HFF-Myc (cell line): ENCODE measurements at regions not wholly inside any gene's neighbourhood (a gene's known extent, or its start where the extent isn't known, plus 50 kb on each side); places are given as distances from the start of the nearest gene placed in this dataset.

Experiments
- DNase-seq: peaks from one replicate; pipeline ENCODE4 v3.0.0-alpha.2; 2011; ENCODE audit warnings: low read depth; ENCODE audit errors: extremely low read depth
- H3K4me3 ChIP-seq: replicated peaks from 2 replicates; pipeline ENCODE4 v1.5.1; 2011; ENCODE audit warnings: low read depth, mild to moderate bottlenecking, control low read depth, low read length
- TF ChIP-seq, protein P1 (sequence below): IDR thresholded peaks from 2 replicates; pipeline ENCODE4 v1.5.1; 2012; ENCODE audit warnings: mild to moderate bottlenecking, low read depth, low read length, control low read depth; ENCODE audit errors: missing control alignments

GRCh38 chr9:73689051-73689870 is 537.6 kb downstream of the ANXA1 start:
- no peak overlapping the region for H3K4me3 ChIP-seq
- TF ChIP-seq, protein P1, sequence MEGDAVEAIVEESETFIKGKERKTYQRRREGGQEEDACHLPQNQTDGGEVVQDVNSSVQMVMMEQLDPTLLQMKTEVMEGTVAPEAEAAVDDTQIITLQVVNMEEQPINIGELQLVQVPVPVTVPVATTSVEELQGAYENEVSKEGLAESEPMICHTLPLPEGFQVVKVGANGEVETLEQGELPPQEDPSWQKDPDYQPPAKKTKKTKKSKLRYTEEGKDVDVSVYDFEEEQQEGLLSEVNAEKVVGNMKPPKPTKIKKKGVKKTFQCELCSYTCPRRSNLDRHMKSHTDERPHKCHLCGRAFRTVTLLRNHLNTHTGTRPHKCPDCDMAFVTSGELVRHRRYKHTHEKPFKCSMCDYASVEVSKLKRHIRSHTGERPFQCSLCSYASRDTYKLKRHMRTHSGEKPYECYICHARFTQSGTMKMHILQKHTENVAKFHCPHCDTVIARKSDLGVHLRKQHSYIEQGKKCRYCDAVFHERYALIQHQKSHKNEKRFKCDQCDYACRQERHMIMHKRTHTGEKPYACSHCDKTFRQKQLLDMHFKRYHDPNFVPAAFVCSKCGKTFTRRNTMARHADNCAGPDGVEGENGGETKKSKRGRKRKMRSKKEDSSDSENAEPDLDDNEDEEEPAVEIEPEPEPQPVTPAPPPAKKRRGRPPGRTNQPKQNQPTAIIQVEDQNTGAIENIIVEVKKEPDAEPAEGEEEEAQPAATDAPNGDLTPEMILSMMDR = no peak
- no peak for DNase-seq

DNA sequence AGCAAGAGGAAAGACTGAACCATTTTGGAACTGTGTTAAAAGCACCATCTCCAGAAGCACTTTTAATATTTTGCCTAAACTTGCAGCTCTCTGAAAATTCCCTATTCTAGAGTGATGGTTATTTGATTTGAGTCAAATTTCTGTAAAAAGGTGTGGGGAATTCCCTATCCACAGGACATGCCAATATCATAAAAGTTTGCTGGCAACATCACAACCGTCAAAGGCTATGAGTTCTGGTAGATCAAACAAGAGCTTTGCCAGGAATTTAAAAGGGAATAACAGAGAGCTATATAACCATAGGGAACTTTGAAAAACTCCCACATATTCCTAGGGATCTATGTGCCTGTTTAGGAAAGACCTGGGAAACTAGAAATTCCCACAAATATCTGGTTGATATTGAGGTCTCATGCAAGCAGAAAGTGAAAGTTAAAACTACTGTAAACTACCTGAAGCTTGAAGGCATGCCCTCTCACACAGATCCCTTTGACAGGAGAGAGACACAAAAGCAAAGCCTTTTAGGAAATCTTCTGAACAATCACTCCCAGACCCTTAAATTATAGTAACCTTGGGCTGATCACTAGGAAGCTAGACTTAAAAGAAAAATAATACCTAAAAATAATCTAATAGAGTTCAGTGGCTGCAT is 549.9 kb downstream of the ANXA1 start:
- no peak overlapping the region for H3K4me3 ChIP-seq
- no peak for DNase-seq
- TF ChIP-seq, protein P1 = no peak

DNA sequence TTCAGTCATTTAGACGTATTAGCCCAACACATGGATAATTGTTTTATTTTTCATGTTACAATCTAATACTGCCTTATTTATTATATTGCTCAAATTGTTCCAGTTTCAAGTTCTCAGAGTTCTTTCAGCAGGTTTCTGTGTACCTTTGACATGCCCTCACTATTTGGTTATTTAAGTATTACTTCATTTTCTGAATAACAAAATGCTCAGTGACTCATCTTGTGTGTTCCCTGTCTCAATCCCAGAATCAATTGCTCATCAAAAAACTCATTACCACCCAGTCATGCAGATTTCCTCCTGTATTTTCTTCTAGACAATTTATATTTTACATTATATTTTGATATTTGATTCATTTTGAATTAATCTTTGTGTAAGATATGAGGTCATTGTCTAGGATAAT is 562.6 kb downstream of the ANXA1 start:
- TF ChIP-seq, protein P1 = no peak
- no peak for DNase-seq
- no peak overlapping the region for H3K4me3 ChIP-seq

DNA sequence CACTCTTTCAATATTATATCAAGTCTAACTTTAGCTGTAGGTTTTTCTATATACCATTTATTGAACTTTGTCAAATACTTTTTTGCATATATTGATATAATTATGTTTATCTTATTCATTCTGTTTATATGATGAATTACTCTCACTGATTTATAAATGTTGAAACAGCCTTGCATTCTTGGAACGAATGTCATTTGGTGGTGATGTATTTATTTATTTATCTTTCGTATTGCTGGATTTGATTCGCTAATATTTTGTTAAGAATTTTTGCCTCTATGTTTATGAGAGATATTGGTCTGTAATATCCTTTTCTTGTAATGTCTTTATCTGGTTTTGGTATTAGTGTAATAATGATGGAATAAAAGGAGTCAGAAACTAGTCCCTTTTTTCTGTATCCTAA is 563.9 kb downstream of the ANXA1 start:
- TF ChIP-seq, protein P1 = no peak
- no peak for DNase-seq
- no peak overlapping the region for H3K4me3 ChIP-seq

- DNase-seq = no peak
- H3K4me3 ChIP-seq = no peak overlapping the region
- TF ChIP-seq, protein P1 = no peak
Observed at GRCh38 chr9:73719660-73720059, 568.0 kb downstream of the ANXA1 start.

DNA sequence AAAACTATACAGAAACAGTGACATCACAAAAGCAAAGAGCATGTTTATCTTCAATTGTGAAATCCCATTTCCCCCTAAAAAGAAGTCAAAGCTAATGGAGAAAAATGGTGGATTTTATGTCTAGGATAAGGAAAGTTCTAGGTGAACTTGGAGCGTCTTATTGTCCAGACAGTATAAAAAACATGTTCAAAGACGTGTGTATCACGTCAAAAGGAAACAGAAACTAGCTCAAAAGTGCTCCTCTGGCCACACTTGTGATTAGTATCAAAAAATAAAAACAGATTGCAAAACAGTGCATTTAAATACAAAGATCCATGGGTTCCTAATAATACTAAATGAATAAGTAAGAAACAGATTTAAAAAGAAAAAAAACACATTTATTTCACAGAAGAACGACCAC is 568.9 kb downstream of the ANXA1 start:
- TF ChIP-seq, protein P1 = no peak
- DNase-seq = no peak
- H3K4me3 ChIP-seq = no peak overlapping the region
